Tibial artery (tissue), 4 donors: ENCODE measurements at regions not wholly inside any gene's neighbourhood (a gene's known extent, or its start where the extent isn't known, plus 50 kb on each side); places are given as distances from the start of the nearest gene placed in this dataset.

Source experiments
- DNase-seq, 2 donors: peaks; one replicate each; pipeline ENCODE4 v3.0.0-alpha.2; 2019
- H3K27ac ChIP-seq, 2 donors: fragments of 200-600 bp; sonication (generic) in 1 of 2; 1 replicate in 1 of 2; 2 replicates in 1 of 2; pipeline ENCODE4 v1.5.1; 2018 to 2019; ENCODE audit warnings: mild to moderate bottlenecking in 1 of 2
- H3K27me3 ChIP-seq, 2 donors: fragments of 200-600 bp; sonication (generic) in 1 of 2; one replicate each; pipeline versions ENCODE4 v1.5.1 to v1.6.0; 2016 to 2019
- H3K36me3 ChIP-seq, 3 donors: fragments of 200-600 bp; sonication (generic) in 2 of 3; one replicate each; pipeline ENCODE4 v1.5.1; 2016 to 2019; ENCODE audit warnings: mild to moderate bottlenecking in 2 of 3
- H3K4me1 ChIP-seq, 4 donors: fragments of 200-600 bp; sonication (generic) in 2 of 4; 1 replicate in 3 of 4; 2 replicates in 1 of 4; pipeline ENCODE4 v1.5.1; 2016 to 2019
- H3K4me3 ChIP-seq, 2 donors: fragments of 200-600 bp; sonication (generic) in 1 of 2; 1 replicate in 1 of 2; 2 replicates in 1 of 2; pipeline ENCODE4 v1.5.1; 2018 to 2019; ENCODE audit warnings: mild to moderate bottlenecking in 2 of 2
- H3K9me3 ChIP-seq, 3 donors: fragments of 200-600 bp; sonication (generic) in 1 of 3; one replicate each; pipeline ENCODE4 v1.5.1; 2016 to 2019
- intact Hi-C: fragments of 100-400 bp; cut with DNase I; formaldehyde crosslinking; loops from one replicate; pipeline ENCODE4 v1.15.0; 2023; ENCODE audit warnings: low total_unique reads
- TF ChIP-seq, protein P1 (sequence below), 2 experiments: fragments of 200-600 bp in 1 of 2; fragments of 450-650 bp in 1 of 2; IDR thresholded peaks; one replicate each; pipeline ENCODE4 v1.5.1; 2017 to 2019; ENCODE audit warnings: antibody characterized with exemption in 2 of 2, mild to moderate bottlenecking in 1 of 2, moderate library complexity in 1 of 2

GRCh38 chr7:155225095-155225494 is 72.6 kb upstream of the INSIG1 start:
- peaks cover 0 to 42% of the 10 kb centered on the region in 2 donors for H3K27me3 ChIP-seq
- no peak overlapping the region for H3K27ac ChIP-seq
- H3K4me1 ChIP-seq, result no peaks in the 10 kb centered on the region
- H3K9me3 ChIP-seq, result no peaks in the 10 kb centered on the region
- intact Hi-C loops, result no loop called here
- DNase-seq, result no peak
- TF ChIP-seq, protein P1, sequence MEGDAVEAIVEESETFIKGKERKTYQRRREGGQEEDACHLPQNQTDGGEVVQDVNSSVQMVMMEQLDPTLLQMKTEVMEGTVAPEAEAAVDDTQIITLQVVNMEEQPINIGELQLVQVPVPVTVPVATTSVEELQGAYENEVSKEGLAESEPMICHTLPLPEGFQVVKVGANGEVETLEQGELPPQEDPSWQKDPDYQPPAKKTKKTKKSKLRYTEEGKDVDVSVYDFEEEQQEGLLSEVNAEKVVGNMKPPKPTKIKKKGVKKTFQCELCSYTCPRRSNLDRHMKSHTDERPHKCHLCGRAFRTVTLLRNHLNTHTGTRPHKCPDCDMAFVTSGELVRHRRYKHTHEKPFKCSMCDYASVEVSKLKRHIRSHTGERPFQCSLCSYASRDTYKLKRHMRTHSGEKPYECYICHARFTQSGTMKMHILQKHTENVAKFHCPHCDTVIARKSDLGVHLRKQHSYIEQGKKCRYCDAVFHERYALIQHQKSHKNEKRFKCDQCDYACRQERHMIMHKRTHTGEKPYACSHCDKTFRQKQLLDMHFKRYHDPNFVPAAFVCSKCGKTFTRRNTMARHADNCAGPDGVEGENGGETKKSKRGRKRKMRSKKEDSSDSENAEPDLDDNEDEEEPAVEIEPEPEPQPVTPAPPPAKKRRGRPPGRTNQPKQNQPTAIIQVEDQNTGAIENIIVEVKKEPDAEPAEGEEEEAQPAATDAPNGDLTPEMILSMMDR (IDR thresholded peaks at IDR 0.05), result no peak
- H3K36me3 ChIP-seq, result no peaks in the 10 kb centered on the region
- H3K4me3 ChIP-seq, result no peak overlapping the region

GRCh38 chr7:155225516-155225915 is 72.2 kb upstream of the INSIG1 start:
- H3K27me3 ChIP-seq, result peaks cover 0 to 38% of the 10 kb centered on the region in 2 donors
- TF ChIP-seq, protein P1 (IDR thresholded peaks at IDR 0.05), result no peak
- H3K4me1 ChIP-seq, result no peaks in the 10 kb centered on the region
- no peaks in the 10 kb centered on the region for H3K36me3 ChIP-seq
- H3K27ac ChIP-seq, result no peak overlapping the region
- H3K9me3 ChIP-seq, result no peaks in the 10 kb centered on the region
- H3K4me3 ChIP-seq, result no peak overlapping the region
- intact Hi-C loops, result no loop called here
- no peak for DNase-seq

GRCh38 chr7:155226261-155227003 is 71.2 kb upstream of the INSIG1 start:
- no peaks in the 10 kb centered on the region for H3K36me3 ChIP-seq
- no peaks in the 10 kb centered on the region for H3K9me3 ChIP-seq
- no peaks in the 10 kb centered on the region for H3K4me1 ChIP-seq
- H3K27ac ChIP-seq, result no peak overlapping the region
- intact Hi-C loops, result no loop called here
- peaks cover 0 to 28% of the 10 kb centered on the region in 2 donors for H3K27me3 ChIP-seq
- no peak for DNase-seq
- TF ChIP-seq, protein P1 (IDR thresholded peaks at IDR 0.05), result no peak
- H3K4me3 ChIP-seq, result no peak overlapping the region

DNA sequence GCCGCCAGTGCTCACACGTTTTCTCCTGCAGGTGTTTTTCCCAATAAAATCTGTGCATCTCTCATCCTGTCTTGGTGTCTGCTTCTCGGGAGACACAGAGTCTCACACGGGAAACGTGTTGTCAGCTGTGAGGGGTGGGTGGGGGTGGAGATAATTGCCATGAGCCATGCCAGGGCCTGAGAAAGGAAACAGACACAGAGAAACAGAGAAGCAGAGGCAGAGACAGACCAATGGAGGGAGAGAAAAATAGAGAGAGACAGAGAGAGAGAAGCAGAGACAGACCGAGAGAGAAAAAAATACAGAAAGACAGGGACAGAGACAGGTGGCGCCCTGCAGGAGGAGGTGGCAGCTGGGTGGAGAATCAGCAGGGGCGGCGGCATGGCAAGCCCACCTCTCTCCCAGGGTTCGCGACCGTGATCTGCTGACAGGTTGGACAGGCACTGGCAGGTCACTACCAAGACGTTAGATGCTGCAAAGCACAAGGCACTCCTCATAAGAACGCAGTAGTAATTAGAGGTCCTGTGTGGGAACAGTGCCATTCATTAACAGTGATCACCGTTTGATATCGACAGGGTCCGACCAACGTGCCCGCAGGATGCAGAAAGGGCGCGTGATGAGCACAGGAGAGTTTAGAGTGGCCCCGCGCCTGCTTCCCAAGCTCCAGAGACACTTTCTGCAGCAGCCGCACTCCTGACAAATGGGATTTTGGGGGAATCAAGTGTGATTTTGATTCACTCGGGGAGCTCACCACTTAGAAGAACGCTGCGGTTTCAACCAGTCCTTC is 70.5 kb upstream of the INSIG1 start:
- Histone ChIP-seq H3K27ac (no peak overlapping the region), H3K36me3 (no peaks in the 10 kb centered on the region), H3K9me3 (no peaks in the 10 kb centered on the region), H3K4me3 (no peak overlapping the region), H3K27me3 (peaks cover 0 to 28% of the 10 kb centered on the region in 2 donors), H3K4me1 (no peaks in the 10 kb centered on the region)
- intact Hi-C loops, result no loop called here
- no peak for DNase-seq
- TF ChIP-seq, protein P1 (IDR thresholded peaks at IDR 0.05), result no peak

GRCh38 chr7:155227788-155228458 is 69.8 kb upstream of the INSIG1 start:
- H3K36me3 ChIP-seq, result no peaks in the 10 kb centered on the region
- peaks cover 0 to 26% of the 10 kb centered on the region in 2 donors for H3K27me3 ChIP-seq
- no peak for DNase-seq
- H3K4me3 ChIP-seq, result no peak overlapping the region
- intact Hi-C loops, result no loop called here
- H3K9me3 ChIP-seq, result no peaks in the 10 kb centered on the region
- no peak overlapping the region for H3K27ac ChIP-seq
- TF ChIP-seq, protein P1 (IDR thresholded peaks at IDR 0.05), result no peak
- no peaks in the 10 kb centered on the region for H3K4me1 ChIP-seq
